Mammary epithelial cell (primary cell): ENCODE measurements at regions not wholly inside any gene's neighbourhood (a gene's known extent, or its start where the extent isn't known, plus 50 kb on each side); places are given as distances from the start of the nearest gene placed in this dataset.

Experiments used
- CTCF ChIP-seq, 2 donors: IDR thresholded peaks in 1 of 2; conservative IDR thresholded peaks in 1 of 2; 2 replicates each; pipeline ENCODE4 v1.5.1; 2011 to 2012; ENCODE audit warnings: inconsistent platforms in 2 of 2, low read length in 2 of 2, mild to moderate bottlenecking in 2 of 2, control low read depth in 1 of 2, low read depth in 1 of 2; ENCODE audit not compliant: insufficient read depth in 1 of 2; ENCODE audit errors: extremely low read depth in 1 of 2
- EZH2 ChIP-seq: IDR thresholded peaks from 2 replicates; pipeline ENCODE4 v1.6.1; 2012; ENCODE audit warnings: low read length, inconsistent platforms, borderline replicate concordance

GRCh38 chr1:69148731-69149130 is 419.0 kb upstream of the LRRC7 start:
- no peak for TF ChIP-seq CTCF (conservative IDR thresholded peaks at IDR 0.05 in 1 of 2, IDR thresholded peaks at IDR 0.05 in 1 of 2; ENCODE audit: extremely low read depth in 1 of 2, insufficient read depth in 1 of 2, low read depth in 1 of 2, low read length in 2 of 2)
- no peak for TF ChIP-seq EZH2
